ENCODE measurements at regions not wholly inside any gene's neighbourhood (a gene's known extent, or its start where the extent isn't known, plus 50 kb on each side); places are given as distances from the start of the nearest gene placed in this dataset.
"Not testable (repeated sequence)": the region's sequence is repeated elsewhere in the genome, so short reads cannot be mapped to it uniquely, and the experiment has no call there.

- TF ChIP-seq CTCF (IDR thresholded peaks at IDR 0.05; ENCODE audit: low read depth, low read length, poor library complexity, severe bottlenecking); EZH2phosphoT487 (IDR thresholded peaks at IDR 0.05; ENCODE audit: borderline replicate concordance, low read length): not testable (repeated sequence)
Observed at GRCh38 chr6:19612672-19613466, 224.3 kb upstream of the ID4 start.
